COR-L47 (cell line): ENCODE measurements at regions not wholly inside any gene's neighbourhood (a gene's known extent, or its start where the extent isn't known, plus 50 kb on each side); places are given as distances from the start of the nearest gene placed in this dataset.

Experiments
- DNase-seq: peaks from one replicate; lab custom pipeline; 2025; lab: John Stamatoyannopoulos, UW

DNA sequence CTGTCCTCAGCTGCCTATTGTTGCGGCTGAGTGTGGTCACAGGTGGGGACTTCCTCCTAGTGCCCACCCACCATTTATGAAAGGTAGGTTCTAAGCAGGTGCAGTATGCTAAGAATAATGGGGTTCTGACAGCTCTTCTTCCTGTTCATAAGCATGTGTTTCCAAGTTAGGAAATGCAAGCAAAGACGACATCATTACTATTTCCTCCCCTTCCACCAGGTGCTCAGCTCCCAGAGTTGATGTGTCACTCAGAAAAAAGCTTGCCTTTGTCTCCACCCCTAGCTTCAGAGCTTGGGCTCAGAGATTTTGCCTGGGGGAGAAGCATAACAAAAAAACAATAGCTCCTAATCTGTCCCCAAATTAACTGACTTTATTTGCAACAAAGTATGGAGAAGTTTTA is 1076.7 kb downstream of the NR2F1-AS1 start:
- no peak for DNase-seq

DNA sequence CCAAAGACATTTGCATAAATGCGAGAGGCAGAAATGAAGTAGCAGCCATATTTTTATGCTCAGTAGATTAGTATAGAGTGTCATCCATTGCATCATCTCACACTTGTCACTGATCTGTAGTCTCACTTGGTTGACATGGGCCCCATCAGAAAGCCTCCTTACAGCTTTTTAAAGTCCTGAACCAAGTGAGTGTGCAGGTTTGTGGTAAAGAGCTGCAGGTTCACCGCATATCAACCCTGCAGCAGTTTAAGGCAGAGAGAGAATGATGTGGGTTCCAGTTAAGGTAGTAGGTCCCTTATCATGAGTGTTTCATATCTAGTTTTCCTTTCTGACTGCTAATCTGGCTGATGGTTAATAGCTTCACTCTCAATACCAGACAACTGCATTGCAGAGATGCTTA is 1080.3 kb downstream of the NR2F1-AS1 start:
- no peak for DNase-seq

DNA sequence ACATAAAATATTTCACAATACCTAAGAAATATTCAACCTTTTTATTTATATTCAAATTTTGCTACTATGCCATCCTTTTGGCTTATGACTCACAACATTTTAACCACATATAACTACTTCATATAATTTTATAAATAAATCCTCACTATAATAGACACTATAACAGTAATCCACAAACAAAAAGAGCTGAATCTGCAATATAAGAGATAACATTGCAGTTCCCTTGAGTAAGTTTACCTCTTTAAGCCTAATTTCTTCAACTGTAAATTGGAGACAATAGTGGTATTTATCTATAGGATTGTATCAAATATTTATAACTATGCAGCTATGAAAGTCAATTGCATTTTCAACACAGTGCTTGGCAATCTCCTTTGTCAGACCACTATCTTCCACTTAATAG is 1084.5 kb downstream of the NR2F1-AS1 start:
- DNase-seq: no peak

DNA sequence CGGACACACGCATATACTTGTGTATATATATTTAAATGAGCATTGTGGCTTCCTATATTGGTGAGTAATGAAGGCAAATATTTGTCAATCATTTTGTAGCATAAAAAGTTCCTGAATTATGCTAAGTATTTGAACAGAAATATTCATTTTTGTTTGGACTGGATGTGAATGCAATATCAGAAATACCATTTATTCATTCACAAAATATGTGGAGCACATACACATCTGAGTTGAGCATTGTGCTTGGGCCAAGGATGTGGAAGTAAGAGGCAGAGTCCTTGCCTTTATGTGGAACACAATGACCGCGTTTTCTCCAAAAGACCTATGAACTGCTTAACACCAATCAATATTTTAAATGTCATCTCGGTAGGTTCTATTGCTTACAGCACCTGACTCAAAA is 1086.5 kb downstream of the NR2F1-AS1 start:
- no peak for DNase-seq

DNA sequence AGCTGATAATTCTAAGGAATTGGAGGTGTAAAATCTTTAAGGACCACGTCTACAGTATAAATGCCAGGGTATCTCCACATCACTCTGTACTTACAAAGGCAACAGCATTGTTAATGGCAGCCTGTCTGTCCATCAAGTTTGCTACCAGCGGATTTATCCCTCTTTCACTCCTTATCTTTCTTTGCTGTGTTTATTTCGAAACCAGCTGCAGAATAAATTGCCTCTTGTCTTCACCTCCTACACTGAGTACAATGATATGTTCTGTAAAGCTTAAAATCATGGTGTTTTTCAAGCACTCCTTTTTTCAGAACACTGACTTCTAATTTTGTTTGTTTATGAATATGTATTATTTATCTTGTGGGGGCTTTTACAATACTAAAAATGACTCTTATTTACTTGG is 1088.1 kb downstream of the NR2F1-AS1 start:
- DNase-seq: no peak

DNA sequence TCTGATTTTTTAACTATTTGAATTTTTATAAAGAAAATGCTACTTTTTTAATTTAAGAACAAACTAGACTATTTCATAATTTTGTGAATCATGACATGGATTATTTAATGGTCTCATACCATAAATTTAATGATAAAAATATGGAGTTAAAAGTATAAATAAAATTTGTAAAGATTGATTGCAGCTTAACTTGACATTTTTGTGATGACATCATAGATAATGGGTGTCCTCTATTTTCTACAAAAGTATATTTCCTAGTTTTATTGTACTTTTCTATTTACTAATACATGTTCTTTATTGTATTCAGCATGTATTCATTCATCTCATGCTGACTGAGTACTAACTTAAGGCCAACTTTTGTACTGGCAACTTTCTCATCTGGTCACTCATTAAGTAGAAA is 1096.5 kb downstream of the NR2F1-AS1 start:
- DNase-seq: no peak

DNA sequence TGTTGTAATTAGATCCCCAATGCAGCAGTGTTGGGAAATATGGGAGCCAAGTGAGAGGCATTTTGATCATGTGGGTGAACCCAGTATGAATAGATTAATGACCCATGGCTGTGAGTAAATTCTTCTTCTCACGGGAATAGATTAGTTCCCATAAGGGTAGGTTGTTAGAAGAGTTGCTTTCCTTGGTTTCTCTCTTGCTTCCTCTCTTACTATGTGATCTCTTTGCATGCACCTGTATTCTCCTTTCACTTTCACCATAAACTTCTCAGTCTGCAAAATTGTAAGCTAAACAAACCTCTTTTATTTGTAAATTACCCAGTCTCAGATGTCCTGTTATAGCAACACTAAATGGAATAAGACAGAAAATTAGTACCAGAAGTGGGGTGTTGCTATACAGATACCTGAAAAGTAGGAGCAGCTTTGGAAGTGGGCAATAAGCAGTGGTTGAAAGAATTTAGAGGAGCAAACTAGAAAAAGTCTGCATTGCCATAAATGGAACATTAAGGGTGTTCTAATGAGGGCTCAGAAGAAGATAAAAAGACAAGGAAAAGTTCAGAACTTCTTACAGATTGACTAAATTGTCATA is 1090.0 kb upstream of the ARRDC3 start:
- no peak for DNase-seq

DNA sequence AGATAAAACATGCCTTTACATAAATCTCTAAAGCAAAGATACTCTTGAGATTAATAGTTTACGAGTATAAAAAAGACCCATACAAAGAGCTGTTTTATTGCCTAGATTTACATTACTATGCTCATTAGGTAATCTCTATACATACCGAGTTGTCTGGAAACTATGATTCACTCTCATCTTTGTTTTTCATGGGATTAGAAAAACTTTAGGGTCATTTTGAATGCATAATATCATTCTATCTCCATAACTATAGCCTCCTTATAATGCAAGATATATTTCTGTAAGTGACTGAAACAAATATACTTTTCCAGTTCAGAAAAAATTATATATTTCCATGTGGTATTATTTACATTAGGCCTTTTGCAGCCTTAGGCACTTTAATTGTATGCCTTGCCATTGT is 1088.7 kb upstream of the ARRDC3 start:
- no peak for DNase-seq

DNA sequence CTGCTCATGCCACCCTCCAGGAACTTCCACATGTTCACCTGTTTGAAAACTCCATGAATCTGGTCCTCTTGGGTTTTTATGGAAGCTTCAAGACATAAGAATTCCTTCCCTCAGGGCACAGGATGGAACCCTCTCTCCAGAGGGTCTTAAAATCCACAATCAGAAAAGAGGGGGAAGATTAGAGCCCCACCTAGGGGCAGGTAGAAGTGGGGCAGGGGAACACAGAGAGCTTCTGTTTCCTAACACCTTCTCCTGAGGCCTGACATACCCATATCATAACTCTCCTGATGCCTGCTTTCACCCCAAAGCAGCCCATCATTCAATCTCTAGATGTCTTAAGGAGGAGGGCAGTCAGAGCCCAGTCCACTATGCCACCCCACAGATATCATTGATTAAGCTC is 1087.7 kb upstream of the ARRDC3 start:
- no peak for DNase-seq

DNA sequence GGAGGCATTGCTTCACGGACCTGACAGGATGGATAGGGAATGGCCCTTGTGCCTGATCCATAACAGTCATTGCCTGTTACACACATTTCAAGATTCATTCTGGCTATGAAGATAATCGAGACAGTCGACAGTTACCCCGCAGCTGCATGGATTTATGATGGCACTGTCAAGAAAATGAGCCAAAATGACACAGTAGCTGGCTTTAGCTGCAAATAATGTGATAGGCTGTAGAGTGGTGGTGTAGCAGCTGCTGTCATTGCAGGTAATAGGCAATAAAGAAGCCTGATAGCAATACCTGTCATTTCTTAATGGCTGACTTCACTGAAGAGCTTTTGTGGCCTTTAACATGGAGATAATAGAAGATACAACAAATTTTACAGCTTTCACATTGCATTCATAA is 1085.2 kb upstream of the ARRDC3 start:
- no peak for DNase-seq

DNA sequence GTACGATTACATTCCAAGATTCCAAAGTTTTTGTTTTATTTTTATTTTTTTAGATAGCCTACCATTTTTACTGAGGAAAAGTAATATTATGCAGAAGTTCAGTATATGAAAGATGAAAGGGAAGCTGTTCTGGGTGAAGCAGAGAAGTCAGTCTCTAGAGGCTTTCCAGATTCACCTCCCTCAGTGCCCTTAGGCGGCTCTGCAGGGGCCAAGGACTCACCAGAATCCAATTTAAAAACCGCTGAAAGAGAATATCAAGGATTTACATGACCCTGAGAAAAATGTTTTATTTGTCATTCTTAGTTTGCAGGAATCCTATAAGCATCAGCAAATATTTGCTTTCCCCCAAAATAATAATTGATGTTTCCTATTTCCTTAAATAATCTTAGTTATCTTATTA is 1084.6 kb upstream of the ARRDC3 start:
- no peak for DNase-seq

DNA sequence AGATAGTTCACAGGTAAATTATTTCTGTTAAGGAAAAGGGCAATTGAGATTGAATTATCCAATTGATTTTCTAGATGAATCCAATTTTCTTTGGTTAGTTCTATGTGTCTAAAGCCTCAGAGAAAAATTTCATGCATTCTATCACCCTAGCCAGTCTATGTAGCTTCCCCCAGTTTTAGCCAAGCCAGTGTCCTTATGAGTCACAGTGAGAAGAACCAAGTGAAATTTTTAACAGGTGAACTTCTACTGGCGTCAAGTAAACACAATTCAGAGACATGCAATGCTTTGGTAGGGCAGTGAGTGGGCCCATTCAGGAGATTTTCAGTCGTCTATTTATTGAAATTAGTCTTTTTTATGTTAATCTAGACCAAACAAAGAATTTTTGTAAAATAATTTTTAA is 1077.4 kb upstream of the ARRDC3 start:
- DNase-seq: no peak

DNA sequence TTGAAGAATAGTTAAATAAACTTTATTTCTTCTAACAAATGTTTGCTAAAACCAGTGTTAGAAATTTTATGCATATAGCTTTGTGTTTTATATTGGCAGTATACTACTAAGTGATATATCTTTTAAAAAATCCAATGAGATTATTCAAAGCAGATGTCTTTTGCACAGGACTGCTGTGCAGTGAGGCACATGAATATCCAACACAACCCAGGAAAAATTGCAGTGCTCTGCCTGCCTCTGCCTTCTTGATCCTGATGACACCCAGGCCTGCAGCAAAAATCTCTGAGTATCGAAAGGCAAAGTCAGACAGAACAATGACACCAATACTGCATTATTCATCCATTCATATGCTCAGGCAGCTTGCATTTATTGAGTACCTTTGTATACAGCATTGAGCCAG is 1076.5 kb upstream of the ARRDC3 start:
- DNase-seq: no peak

DNA sequence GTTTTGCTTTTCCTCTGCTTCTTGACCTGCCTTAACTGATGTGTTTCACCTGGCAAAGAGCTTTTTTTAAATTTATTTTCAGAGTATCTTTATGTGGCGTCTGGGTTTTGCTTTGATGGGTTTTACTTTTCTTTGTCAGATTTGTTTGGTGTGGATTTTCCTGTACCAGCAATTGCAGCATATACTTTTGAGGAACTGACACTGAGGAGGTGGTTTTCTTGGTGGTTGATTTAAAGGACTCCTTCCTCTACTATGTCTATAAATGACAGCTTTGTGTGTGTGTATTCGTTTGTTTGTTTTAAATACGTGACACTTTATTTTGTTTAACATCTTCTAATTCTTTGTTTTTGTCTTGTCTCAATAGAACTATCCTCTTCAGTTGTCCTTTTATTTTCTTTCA is 1071.9 kb upstream of the ARRDC3 start:
- DNase-seq: no peak

DNA sequence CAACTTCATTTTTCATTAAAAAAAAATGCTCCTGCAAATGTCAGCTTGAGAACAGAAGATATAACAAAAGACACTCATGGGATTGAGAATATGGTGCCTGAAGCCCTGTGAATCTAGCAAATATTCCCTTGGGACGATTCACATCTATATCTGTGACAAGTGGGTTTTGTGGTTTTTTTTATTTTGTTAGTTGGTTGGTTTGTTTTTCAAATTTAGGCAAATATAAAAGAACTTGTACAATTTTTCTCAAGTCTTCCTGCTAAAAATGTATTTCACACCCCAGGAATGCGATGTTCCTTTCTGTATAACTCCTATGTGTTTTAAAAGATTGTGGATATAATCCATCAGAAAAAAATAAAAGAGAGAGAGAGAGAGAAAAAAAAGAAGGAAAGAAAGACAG is 1061.8 kb upstream of the ARRDC3 start:
- DNase-seq: no peak

DNA sequence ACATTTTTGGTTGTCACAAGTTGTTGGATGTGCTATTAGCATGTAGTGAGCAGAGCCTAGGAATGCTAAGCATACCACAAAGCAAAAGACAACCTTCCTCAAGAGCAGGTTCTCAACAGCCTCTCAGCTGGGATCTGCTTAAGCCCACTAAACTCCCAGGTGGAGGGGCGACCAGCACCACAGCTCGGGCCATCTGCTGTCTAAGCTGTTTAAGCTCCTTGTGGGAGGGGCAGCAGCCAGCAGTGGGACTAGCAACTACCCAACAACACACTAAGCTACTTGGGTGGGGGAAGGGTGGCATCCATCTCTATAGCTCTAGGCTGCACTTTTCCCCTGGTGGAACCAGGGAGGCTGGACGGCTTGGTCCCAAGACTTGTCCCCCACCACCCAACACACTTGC is 1052.7 kb upstream of the ARRDC3 start:
- no peak for DNase-seq

DNA sequence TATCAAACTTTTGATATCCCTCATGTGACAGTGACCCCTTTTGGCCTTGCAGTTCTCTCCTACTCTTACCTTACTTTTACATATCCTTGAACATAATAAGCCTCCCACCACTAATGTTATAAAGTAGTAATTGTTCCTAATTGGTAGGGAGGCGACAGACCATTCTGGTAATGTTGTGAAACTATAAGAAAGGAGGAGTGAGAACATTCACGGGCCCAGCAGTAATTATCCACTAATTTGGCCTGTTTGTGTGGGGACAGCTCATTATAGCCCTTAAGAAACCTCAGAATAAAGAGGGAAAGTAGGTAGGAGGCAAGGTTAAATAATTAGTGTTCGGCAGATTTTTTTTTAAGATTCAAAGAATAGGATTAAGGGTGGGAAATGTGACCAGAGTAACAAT is 1046.5 kb upstream of the ARRDC3 start:
- peak; percentile 28 for DNase-seq

DNA sequence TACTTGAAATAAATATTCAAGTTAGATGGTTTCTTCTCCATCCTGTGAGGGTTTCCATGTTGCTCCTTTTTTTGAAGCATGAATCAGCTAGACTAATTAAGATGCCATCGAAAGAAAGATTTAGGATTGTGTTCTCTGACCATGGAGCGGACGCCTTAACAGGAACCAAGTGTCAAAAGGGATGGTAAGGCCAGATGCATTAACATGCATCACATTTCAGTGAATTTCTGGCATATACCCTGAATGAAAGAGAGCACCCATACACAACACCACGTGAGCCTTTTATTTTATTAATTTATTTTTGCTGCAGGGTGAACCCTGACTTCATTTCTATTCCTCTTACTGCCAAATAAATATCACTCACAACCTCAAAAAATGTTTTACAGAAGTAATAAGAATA is 1045.3 kb upstream of the ARRDC3 start:
- no peak for DNase-seq

DNA sequence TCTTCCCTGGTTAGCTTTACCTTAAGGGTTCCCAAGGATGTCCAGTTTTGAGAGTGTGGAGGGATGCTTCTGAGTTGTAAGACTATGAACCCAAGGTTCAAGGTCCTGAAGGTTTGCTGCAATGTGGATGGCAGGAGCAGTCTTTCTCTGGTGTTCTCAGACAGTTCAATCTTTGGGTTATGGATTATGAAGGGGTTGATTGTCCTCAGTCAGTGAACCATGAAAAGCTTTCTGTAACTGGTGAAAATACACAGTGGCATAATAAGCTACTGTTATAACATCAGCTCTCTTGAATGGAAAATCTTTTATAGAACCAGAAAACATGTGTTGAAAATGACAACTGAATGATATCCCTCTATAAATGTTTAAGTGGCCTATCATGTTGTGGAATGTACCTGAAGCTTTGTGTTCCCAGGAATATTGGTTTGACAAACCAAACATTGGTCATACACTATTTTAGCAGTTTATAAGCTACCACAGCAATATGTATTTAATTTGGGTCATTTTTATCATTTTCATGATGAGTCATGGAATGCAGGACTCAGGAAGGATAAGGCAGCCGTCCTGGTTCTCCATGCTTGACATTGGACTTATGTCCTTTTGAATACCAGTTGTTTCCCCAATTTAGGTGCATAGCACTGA is 1041.8 kb upstream of the ARRDC3 start:
- no peak for DNase-seq

DNA sequence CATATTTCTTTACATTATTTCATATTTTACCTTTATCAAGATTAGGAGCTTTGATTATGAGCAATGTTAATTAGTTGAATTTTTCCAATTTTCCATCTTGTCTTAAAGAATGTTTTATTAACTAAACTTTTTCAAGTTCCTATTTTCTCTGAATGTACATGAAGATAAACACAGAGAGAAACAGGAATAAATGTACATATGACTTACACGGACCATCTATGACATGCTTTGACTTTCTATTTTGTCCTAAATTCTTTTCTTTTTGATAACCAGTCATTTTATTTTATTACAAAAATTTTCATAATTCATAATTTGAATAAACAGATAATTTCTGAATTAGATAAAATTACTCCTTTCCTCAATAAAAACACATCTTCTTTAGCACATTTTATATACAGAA is 1038.8 kb upstream of the ARRDC3 start:
- DNase-seq: no peak

DNA sequence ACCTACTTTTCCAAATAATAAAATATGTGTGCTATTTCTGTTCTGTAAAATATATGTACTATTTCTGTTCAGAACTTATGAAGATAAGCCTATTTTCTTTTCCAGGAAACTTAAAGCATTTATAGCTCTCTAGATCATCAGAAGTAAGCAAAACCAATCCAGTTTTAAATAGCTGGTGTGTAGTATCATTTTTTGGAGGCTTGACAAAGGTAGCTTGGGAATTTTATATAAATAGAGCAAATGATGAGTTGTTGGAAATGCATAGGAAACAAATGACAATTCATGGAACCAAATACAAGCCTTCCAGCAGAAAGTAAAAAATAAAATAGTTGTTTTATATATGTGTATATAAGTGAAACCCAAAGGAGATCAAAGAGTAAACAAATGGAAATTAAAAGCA is 1038.1 kb upstream of the ARRDC3 start:
- DNase-seq: no peak

DNA sequence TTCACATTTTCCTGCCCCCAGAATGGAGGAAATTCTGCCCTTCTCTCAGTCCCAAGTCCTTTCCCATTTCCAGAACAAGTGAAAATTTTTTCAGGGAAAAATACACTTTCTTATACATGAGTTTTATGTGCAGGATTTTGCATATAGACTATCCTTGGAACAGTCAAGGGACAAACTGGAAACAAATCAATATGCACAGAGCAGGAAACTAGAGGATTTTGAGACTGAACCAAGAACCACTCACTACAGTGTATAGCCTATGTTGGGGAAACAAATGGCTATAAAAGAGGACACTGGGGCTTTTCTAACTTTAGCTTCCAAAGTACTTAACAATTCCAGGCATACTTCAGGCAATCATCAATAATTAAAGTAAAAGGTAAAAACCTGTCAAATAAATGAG is 1036.1 kb upstream of the ARRDC3 start:
- no peak for DNase-seq

DNA sequence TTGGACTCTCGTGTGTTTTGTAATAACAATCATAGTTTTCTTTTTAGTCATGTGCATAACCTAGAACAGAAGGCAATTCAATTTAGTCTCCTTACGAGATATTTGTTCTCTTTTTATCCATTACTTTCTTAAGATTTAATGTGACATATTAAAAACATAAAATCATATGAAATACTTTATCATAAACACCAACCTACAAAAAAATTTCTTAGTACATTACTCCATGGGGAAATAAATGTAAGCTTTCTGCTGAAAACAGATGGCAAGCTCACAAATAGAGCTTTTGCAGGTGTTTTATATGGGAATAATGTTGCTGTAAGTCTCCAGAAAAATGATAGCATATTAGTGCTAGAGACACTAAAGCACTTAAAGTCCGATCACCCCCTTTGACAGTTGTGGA is 1035.2 kb upstream of the ARRDC3 start:
- DNase-seq: no peak

DNA sequence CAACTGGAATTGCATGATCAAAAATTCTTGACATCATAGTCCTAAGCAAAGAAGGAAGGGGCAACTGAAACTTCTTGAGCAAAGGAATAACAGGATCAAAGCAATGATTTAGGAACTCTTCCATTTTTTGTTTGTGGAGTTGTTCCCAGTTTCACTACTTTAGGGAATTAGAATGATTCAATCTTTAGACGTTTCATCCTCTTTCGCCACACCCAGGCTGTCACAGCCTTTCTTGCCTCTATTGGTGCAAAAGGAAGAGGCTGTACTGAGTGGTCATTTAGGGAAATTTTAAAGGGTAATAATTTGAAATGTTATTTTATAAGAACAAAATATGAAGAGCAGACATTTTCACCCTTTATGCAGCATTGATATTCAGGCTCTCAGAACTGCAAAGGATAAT is 1026.0 kb upstream of the ARRDC3 start:
- no peak for DNase-seq
